ENCODE measurements at regions not wholly inside any gene's neighbourhood (a gene's known extent, or its start where the extent isn't known, plus 50 kb on each side); places are given as distances from the start of the nearest gene placed in this dataset.

DNA sequence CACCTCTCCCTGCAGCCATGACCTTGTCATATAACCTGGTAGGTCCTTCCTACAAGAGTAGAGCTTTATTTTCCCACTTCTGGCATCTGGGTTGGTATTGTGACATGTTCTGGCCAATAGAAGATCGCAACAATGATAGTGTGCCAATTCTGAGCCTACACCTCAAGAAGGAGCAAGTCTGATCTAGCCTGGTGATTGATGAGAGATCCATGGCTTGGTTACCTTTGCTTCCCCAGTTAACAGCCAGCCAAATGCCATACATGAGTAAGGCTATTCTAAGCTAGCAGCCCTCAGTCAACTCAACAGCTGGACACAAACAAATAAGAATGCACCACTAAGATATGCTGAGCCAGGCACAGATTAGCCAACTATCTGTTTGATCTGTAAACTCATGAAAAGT lies 226.7 kb downstream of the LMO4 start:
- TF ChIP-seq, protein P1, sequence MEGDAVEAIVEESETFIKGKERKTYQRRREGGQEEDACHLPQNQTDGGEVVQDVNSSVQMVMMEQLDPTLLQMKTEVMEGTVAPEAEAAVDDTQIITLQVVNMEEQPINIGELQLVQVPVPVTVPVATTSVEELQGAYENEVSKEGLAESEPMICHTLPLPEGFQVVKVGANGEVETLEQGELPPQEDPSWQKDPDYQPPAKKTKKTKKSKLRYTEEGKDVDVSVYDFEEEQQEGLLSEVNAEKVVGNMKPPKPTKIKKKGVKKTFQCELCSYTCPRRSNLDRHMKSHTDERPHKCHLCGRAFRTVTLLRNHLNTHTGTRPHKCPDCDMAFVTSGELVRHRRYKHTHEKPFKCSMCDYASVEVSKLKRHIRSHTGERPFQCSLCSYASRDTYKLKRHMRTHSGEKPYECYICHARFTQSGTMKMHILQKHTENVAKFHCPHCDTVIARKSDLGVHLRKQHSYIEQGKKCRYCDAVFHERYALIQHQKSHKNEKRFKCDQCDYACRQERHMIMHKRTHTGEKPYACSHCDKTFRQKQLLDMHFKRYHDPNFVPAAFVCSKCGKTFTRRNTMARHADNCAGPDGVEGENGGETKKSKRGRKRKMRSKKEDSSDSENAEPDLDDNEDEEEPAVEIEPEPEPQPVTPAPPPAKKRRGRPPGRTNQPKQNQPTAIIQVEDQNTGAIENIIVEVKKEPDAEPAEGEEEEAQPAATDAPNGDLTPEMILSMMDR (IDR thresholded peaks at IDR 0.05; ENCODE audit: insufficient read depth, low read length): no peak
- TF ChIP-seq, protein P2, sequence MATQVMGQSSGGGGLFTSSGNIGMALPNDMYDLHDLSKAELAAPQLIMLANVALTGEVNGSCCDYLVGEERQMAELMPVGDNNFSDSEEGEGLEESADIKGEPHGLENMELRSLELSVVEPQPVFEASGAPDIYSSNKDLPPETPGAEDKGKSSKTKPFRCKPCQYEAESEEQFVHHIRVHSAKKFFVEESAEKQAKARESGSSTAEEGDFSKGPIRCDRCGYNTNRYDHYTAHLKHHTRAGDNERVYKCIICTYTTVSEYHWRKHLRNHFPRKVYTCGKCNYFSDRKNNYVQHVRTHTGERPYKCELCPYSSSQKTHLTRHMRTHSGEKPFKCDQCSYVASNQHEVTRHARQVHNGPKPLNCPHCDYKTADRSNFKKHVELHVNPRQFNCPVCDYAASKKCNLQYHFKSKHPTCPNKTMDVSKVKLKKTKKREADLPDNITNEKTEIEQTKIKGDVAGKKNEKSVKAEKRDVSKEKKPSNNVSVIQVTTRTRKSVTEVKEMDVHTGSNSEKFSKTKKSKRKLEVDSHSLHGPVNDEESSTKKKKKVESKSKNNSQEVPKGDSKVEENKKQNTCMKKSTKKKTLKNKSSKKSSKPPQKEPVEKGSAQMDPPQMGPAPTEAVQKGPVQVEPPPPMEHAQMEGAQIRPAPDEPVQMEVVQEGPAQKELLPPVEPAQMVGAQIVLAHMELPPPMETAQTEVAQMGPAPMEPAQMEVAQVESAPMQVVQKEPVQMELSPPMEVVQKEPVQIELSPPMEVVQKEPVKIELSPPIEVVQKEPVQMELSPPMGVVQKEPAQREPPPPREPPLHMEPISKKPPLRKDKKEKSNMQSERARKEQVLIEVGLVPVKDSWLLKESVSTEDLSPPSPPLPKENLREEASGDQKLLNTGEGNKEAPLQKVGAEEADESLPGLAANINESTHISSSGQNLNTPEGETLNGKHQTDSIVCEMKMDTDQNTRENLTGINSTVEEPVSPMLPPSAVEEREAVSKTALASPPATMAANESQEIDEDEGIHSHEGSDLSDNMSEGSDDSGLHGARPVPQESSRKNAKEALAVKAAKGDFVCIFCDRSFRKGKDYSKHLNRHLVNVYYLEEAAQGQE (IDR thresholded peaks at IDR 0.05; ENCODE audit: insufficient replicate concordance, low read depth): no peak
- TF ChIP-seq POLR2AphosphoS5 (IDR thresholded peaks at IDR 0.05; ENCODE audit: low read depth) (no peak), GABPA (IDR thresholded peaks at IDR 0.05; ENCODE audit: low read depth) (no peak)

Data from HL-60 (cell line).